Fibroblast of lung (primary cell): ENCODE measurements at regions not wholly inside any gene's neighbourhood (a gene's known extent, or its start where the extent isn't known, plus 50 kb on each side); places are given as distances from the start of the nearest gene placed in this dataset.

ENCODE experiments used
- EZH2 ChIP-seq: IDR thresholded peaks from 2 replicates; pipeline ENCODE4 v1.5.1; 2012; ENCODE audit warnings: low read length, control low read depth, mild to moderate bottlenecking; ENCODE audit errors: missing control alignments
- TF ChIP-seq, protein P1 (sequence below), 2 donors: IDR thresholded peaks in 1 of 2; conservative IDR thresholded peaks in 1 of 2; 1 replicate in 1 of 2; 2 replicates in 1 of 2; pipeline ENCODE4 v1.5.1; 2011 to 2012; ENCODE audit warnings: low read length in 2 of 2, control low read depth in 1 of 2, inconsistent platforms in 1 of 2, low read depth in 1 of 2, mild to moderate bottlenecking in 1 of 2

DNA sequence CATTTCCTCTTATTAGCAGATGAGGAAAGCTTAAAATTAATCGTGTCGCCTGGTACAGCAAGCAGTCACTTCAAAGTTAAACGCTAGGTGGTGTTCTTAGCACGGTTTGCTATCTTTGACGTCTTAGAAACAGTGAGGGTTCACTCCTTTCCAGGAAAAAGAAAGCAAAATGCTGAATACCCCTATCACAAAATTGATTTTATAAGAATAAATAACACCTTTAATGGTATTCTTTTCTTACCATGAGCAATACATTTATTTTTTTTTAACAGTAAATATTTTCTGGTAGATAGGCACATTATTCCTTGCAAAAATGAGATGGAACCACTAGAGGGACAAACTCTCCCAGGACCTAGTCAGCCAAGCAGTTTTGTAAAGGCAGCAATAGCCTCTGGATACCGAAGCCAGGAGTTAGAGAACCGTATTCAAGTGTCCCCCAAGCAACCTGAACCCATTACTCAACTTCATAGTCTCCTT is 153.9 kb downstream of the KDR start:
- TF ChIP-seq, protein P1, sequence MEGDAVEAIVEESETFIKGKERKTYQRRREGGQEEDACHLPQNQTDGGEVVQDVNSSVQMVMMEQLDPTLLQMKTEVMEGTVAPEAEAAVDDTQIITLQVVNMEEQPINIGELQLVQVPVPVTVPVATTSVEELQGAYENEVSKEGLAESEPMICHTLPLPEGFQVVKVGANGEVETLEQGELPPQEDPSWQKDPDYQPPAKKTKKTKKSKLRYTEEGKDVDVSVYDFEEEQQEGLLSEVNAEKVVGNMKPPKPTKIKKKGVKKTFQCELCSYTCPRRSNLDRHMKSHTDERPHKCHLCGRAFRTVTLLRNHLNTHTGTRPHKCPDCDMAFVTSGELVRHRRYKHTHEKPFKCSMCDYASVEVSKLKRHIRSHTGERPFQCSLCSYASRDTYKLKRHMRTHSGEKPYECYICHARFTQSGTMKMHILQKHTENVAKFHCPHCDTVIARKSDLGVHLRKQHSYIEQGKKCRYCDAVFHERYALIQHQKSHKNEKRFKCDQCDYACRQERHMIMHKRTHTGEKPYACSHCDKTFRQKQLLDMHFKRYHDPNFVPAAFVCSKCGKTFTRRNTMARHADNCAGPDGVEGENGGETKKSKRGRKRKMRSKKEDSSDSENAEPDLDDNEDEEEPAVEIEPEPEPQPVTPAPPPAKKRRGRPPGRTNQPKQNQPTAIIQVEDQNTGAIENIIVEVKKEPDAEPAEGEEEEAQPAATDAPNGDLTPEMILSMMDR (conservative IDR thresholded peaks at IDR 0.05 in 1 of 2, IDR thresholded peaks at IDR 0.05 in 1 of 2; ENCODE audit: low read depth in 1 of 2, low read length in 2 of 2) = peak; percentile 62 to 72
- TF ChIP-seq EZH2 = no peak
